ENCODE measurements at regions not wholly inside any gene's neighbourhood (a gene's known extent, or its start where the extent isn't known, plus 50 kb on each side); places are given as distances from the start of the nearest gene placed in this dataset.

DNA sequence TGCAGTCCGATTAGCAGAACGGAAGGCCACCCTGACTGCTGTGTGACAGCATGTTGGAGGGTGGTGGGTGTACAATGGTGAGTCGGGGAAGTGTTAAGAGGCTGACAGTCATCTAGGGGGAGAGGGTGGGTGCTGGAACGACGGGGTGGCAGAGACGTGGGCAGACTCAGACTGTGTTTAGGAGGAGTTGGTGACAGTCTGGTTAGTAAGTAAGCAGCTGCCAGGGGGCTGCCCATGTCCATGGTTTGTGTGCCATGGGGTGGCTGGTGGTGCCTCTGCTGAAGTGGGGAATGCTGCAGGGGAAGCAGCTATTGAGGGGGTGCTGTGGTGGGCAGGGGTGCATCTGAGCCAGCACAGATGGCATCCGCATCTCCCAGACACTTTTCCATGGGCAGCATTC is 51.3 kb upstream of the BOD1 start:
- ATAC-seq, result no peak

DNA sequence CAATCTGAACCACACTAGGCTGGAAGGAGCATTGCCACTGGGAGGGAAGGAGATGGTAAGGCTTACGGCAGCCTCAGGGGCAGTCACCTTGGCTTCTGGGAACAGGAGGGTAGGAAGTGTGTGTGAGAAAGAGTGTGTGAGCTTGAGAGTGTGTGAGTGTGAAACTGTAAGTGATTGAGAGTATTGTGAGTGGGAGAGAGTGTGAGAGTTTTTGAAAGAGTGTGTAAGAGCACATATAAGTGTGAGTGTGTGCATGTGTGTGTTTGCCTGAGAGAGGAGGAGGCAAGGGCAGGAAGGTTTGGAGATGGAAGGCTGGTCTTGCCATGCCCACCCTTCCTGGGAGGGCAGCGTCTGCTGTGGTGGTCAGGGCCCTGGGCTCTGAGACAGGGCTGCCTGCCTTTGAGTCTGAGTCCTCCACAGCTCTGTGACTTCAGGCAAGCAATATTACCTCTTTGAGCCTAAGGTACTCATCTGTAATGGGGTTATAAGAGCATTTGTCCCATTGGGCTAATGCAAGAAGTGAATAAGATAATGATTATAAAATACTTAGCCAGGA is 51.9 kb upstream of the BOD1 start:
- no peak overlapping the region for H3K27ac Mint-ChIP-seq

More for the DNA sequence above, 51.3 kb upstream of the BOD1 start:
- H3K27ac Mint-ChIP-seq, result no peak overlapping the region
- DNase-seq, result no peak
- H3K27me3 Mint-ChIP-seq, result no peaks in the 10 kb centered on the region
- no peaks in the 10 kb centered on the region for H3K4me1 Mint-ChIP-seq
- no peak overlapping the region for H3K4me3 Mint-ChIP-seq
- no peaks in the 10 kb centered on the region for H3K9me3 Mint-ChIP-seq

DNA sequence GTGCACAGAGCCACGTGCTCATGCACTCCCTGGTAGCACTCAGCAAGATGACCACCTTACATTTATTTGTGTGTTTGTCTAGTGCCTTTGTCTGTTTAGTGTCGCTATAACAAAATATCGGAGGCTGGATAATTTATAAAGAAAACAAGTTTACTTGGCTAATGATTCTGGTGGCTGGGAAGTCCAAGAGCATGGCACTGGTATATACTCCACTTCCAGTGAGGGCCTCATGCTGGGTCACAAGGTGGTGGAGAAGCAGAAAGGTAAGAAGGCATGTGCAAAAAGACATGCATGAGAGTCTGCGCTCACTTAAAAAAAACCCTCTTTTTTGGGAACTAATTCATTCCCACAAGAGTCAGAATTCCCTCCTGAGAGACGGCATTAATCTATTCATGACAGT is 52.5 kb upstream of the BOD1 start:
- Mint-ChIP-seq H3K27me3 (no peaks in the 10 kb centered on the region), H3K9me3 (no peaks in the 10 kb centered on the region), H3K4me1 (no peaks in the 10 kb centered on the region), H3K4me3 (no peak overlapping the region), H3K27ac (no peak overlapping the region)
- ATAC-seq (no peak), DNase-seq (no peak)

More for the DNA sequence above, 51.9 kb upstream of the BOD1 start:
- no peaks in the 10 kb centered on the region for H3K9me3 Mint-ChIP-seq
- H3K4me3 Mint-ChIP-seq, result no peak overlapping the region
- no peaks in the 10 kb centered on the region for H3K27me3 Mint-ChIP-seq
- no peaks in the 10 kb centered on the region for H3K4me1 Mint-ChIP-seq
- ATAC-seq, result peak; percentile 15
- DNase-seq, result no peak

DNA sequence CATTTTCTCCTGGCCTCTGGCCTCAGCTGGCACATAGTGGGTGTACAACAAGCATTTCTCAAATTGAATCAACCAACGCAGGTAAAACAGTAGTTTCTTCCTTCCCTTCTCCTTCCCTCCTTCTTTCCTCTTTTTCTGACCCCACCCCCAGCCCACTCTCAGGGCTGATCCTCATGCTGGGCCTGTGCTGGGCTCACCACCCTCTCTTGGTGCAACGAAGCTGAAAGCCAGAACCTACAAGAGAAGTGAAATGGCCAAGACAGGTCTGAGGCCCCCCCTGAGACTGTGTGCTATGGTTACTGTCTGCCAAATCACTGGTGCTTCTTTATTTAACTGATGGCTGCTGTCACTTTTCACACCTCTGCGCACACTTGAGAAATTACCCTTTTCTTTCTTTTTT is 53.0 kb upstream of the BOD1 start:
- Mint-ChIP-seq H3K9me3 (peaks cover 0 to 4% of the 10 kb centered on the region in 2 donors), H3K27me3 (no peaks in the 10 kb centered on the region), H3K27ac (no peak overlapping the region), H3K4me1 (no peaks in the 10 kb centered on the region), H3K4me3 (no peak overlapping the region)
- ATAC-seq (no peak), DNase-seq (no peak)

DNA sequence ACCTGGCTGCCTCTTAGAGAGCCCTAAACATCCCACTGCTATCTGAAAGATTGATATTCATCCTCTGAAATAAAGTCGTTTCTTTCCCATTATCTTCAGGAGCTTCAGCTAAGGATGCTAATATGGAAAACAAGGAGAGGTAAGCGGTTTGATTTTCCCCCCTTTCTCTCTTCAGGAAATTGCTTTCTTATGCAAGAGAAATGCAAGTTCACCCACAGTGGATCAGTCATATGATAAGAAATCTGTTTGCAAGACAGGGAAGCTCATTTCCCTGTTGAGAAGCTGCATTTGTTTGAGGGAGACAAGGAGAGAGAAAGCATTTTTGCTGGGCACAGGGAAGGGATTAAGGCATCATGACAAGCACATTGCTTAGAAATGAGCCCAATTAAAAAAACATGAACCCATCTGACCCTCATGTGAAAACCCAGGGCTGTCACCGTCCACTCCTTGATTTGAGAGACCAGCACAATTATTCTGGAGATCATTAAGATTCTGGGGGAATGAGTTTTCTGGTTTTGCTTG is 53.7 kb upstream of the BOD1 start:
- Mint-ChIP-seq H3K27ac (no peak overlapping the region), H3K9me3 (peaks cover 0 to 4% of the 10 kb centered on the region in 2 donors), H3K27me3 (no peaks in the 10 kb centered on the region), H3K4me3 (no peak overlapping the region), H3K4me1 (no peaks in the 10 kb centered on the region)
- DNase-seq (no peak), ATAC-seq (no peak)

DNA sequence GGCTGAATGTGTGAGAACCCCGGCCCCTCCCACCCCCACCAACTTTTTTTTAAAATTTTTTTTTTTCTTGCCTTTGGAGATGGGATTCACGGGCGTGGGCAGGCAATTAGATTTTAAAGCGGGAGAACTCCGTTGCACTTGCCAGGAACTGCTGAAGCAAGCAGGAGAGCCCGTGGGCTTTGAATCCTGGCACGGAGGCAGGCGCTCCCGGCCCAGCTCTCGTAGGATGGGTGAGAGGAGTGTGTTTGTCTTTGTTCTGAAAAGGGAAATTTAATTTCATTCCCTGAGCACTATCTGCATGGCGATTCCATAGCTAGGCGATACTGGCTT is 54.3 kb upstream of the BOD1 start:
- no peaks in the 10 kb centered on the region for H3K4me1 Mint-ChIP-seq
- H3K9me3 Mint-ChIP-seq, result peaks cover 0 to 4% of the 10 kb centered on the region in 2 donors
- H3K27me3 Mint-ChIP-seq, result no peaks in the 10 kb centered on the region
- H3K4me3 Mint-ChIP-seq, result no peak overlapping the region
- no peak for ATAC-seq
- H3K27ac Mint-ChIP-seq, result no peak overlapping the region
- DNase-seq, result no peak

DNA sequence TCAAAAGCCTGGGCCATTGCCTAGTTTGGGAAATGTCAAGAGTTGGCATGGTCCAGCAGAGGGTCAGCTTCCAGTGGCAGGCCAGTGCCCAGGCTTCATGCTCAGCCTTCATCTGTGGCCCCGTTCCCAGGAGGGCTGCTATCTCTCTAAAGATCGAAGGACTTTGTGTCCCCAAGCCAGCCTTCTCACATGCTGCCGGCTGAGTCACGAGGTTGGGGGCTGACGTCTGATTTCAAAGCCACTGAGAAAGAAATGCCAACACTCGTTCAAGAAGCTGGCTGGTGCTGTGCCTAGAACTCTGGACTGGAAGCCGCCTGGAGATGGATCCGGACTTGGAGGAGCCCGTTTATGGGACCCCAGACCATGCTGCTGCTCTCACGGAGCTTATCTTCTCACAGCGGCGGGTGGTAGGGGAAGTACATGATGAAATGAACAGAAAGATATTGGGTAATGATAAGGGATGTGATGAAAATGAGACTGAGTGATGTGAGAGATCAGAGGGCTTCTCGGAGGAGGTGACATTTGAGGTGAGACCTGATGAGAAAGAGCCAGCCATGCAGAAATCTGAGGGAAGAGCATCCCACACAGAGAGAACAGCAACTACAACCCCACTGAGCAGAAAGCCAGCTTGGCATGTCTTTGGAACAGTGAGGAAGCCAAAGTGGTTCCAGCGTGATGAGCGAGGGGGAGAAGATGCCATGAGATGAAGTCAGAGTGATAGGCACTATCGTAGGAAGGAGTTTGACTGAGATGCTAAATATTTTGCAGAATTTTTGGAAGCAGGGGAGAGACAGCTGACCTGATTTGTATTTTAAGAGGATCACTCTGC is 54.9 kb upstream of the BOD1 start:
- ATAC-seq, result no peak
- H3K27ac Mint-ChIP-seq, result no peak overlapping the region
- DNase-seq, result no peak
- H3K4me3 Mint-ChIP-seq, result no peak overlapping the region
- no peaks in the 10 kb centered on the region for H3K27me3 Mint-ChIP-seq
- H3K9me3 Mint-ChIP-seq, result peaks cover 0 to 4% of the 10 kb centered on the region in 2 donors
- H3K4me1 Mint-ChIP-seq, result no peaks in the 10 kb centered on the region

DNA sequence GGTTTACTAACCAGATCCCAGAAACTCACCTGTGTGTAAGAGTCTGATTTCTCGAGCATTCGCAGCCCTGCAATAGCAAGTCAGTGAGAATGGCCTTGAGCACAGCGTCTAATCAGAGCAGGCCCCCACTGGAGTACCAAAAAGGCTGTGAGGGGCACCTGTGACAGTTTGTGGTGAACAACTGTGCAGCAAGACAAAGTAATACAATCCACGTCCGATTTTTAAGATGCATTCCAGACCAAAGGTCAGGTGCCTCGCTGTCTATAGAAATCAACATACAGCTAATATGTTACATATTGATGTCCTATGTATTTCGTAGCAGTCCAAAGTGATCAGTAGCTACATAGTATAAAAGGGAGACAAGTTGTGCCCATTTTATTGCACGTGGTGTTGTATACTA is 55.7 kb upstream of the BOD1 start:
- Mint-ChIP-seq H3K27ac (no peak overlapping the region), H3K4me3 (no peak overlapping the region), H3K4me1 (no peaks in the 10 kb centered on the region), H3K27me3 (no peaks in the 10 kb centered on the region), H3K9me3 (peaks cover 0 to 4% of the 10 kb centered on the region in 2 donors)
- no peak for DNase-seq
- ATAC-seq, result no peak

DNA sequence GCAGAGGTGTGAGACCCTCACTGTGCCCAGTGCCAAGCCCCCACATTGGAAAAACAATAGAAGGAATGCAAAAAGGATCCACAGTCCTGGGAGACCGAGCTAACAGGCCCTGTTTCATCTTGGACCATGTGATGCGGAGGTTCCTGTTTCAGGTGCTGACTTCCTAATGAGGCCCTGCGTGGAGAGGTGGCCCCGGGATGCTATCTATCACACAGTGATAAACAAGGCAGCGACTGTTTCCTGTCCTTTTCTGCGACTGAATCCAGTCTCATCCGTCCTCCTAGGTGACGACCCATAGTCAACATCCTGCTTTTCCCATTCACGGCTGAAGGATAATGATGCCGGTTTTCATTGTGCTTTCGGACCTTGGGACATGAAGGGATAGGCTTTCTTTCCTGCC is 56.4 kb upstream of the BOD1 start:
- ATAC-seq (no peak), DNase-seq (no peak)
- H3K4me1 Mint-ChIP-seq, result no peaks in the 10 kb centered on the region
- no peak overlapping the region for H3K4me3 Mint-ChIP-seq
- H3K9me3 Mint-ChIP-seq, result peaks cover 0 to 4% of the 10 kb centered on the region in 2 donors
- H3K27me3 Mint-ChIP-seq, result no peaks in the 10 kb centered on the region
- no peak overlapping the region for H3K27ac Mint-ChIP-seq

DNA sequence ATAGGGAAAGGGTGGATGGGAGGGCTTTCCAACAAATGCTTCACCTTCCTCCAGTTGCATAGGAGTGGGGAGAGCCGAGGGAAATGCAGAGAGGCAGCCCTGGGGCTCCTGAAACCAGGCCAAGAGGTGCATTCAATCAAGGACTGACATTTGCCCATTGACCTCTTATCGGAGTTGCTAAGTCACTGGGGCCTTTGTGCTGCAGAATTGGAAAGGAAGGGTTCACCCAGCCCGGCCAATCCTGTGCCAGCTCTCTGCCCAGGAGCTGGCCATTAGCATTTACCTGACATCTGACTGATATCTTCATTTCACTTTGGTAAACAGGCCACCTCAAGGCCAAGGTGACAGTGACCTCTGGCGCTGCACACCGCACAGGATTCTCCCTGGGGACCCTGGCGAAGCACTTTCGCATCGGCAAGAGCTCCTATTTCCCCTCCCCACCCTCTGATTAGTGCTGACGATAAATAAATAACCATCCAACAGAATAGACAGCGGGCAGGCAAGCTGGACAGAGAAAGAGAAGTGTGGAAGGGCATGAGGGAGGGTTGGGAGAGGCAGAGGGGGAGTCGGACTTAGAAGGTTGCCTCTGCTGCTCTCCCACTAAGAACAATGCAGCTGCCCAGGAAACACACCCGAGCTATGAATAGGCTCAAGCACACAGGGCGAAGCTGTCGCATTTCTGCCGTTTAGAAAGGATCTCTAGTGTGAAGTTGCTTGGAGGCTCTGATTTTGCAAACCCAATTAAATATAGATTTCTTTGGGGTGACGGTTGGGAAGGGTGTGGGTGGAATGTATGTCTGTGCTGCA is 57.0 kb upstream of the BOD1 start:
- H3K27ac Mint-ChIP-seq, result no peak overlapping the region
- no peak for DNase-seq
- H3K27me3 Mint-ChIP-seq, result no peaks in the 10 kb centered on the region
- H3K4me3 Mint-ChIP-seq, result no peak overlapping the region
- no peaks in the 10 kb centered on the region for H3K4me1 Mint-ChIP-seq
- no peak for ATAC-seq
- peaks cover 0 to 4% of the 10 kb centered on the region in 2 donors for H3K9me3 Mint-ChIP-seq

DNA sequence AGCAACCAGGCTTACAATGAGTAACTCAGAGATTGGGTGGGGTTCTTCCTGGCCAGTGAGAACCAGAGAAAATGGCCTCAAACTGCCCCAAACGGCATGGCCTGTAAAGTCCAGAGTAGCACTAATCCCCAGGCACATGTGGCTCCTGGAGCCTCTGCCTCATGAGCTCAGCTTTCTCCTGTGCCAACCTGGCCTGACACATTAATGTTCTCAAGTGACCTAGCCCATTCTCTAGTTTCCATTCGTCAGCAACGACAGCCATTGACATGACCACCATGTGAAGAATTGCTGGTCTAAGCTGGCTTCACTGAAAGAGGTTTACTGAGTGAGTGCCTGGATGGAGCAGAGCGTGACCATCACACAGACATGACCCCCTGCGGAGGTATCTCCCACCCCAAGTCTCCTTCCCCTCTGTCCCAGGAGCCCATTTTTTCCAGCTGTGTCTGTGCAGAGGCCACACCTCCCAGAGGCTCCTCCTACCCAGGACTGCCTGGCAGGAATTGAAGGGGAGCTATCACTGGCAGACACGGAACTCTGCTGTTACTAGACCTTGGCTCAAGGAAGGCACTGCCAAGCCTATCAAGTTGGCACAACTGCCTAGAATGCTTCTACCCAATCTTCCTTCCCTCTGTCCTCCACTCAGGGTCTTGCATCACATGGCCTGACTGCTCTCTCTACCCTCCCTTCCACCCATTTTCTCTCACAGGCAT is 59.0 kb upstream of the BOD1 start:
- Mint-ChIP-seq H3K9me3 (peaks cover 0 to 9% of the 10 kb centered on the region in 2 donors), H3K4me1 (peaks cover 2% of the 10 kb centered on the region), H3K4me3 (no peak overlapping the region), H3K27ac (no peak overlapping the region), H3K27me3 (no peaks in the 10 kb centered on the region)
- DNase-seq, result no peak
- ATAC-seq, result no peak

DNA sequence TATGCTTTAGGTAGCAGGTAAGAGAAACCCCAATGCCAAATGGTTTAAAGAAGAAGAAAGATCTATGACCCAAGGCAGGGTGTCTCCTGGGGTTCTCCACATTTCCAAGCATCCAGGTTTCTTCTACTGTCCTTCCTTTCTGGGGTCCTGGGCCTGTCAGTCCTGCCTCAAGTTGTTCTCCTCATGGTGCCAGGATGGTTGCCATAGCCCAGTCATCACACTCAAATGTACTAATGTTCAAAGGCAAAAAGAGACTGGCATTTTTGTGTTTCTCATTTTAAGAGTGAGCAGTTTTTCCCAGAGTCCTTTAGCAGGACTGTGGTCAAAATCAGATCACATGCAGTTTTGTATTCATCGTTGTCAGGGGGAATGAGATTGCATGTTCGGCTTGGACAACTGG is 59.9 kb upstream of the BOD1 start:
- H3K9me3 Mint-ChIP-seq, result peaks cover 0 to 9% of the 10 kb centered on the region in 2 donors
- H3K4me1 Mint-ChIP-seq, result peaks cover 8% of the 10 kb centered on the region
- ATAC-seq (no peak), DNase-seq (no peak)
- H3K27ac Mint-ChIP-seq, result no peak overlapping the region
- no peak overlapping the region for H3K4me3 Mint-ChIP-seq
- no peaks in the 10 kb centered on the region for H3K27me3 Mint-ChIP-seq

DNA sequence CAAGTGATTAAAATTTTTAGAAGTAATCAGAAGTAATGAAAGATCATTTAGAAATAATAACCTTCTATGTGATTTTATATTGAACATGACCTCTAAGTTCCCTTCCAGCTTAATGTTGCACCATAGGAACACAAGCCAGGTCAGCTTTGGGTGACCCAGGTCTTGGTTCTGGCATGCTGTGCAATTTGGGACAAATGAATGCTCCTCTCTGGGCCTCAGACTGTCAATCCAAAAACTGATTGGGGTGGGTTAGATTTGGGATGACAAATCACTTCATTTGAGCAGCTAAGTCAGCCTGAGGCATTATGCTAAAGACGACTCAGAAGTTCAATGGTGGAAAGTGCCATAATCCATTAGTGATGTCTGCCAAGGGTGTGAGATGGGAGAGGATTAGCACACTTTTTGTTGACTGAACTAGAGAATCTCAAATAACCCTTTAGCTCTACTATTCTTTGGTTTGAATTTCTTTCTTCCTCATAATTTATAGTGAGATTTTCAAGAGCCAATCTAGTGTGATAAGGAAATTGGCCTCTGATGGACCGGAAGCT is 60.7 kb upstream of the BOD1 start:
- Mint-ChIP-seq H3K27ac (no peak overlapping the region), H3K4me1 (peaks cover 13% of the 10 kb centered on the region), H3K4me3 (no peak overlapping the region), H3K27me3 (peaks cover 6% of the 10 kb centered on the region), H3K9me3 (peaks cover 0 to 9% of the 10 kb centered on the region in 2 donors)
- ATAC-seq (no peak), DNase-seq (no peak)

DNA sequence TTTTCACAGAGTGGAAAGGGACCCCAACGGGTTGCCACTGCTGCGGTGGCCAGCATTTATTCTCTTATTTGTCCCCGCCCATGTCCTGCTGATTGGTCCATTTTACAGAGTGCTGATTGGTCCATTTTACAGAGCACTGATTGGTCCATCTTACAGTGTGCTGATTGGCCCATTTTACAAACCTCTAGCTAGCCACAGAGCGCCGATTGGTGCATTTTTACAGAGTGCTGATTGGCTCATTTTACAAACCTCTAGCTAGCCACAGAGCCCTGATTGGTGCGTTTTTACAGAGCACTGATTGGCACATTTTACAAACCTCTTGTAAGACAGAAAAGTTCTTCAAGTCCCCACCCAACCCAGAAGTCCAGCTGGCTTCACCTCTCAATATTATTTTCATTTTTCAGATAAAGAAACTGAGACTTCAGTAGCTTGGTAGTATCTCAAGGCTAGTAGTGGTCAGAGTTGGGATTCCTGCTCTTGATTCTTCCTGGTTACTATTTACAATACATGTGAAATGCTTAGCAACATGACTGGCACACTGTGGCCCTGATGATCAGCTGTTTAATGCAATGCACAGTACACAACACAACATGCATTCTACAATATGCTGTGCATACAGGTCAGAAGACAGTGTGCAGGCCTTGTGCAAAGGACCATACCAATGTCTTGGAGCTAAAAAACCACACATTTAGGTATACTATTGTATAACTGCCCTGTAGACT is 63.6 kb upstream of the BOD1 start:
- H3K9me3 Mint-ChIP-seq, result peaks cover 0 to 5% of the 10 kb centered on the region in 2 donors
- H3K4me3 Mint-ChIP-seq, result no peak overlapping the region
- peaks cover 7% of the 10 kb centered on the region for H3K27me3 Mint-ChIP-seq
- ATAC-seq (no peak), DNase-seq (no peak)
- H3K4me1 Mint-ChIP-seq, result peaks cover 14% of the 10 kb centered on the region
- no peak overlapping the region for H3K27ac Mint-ChIP-seq

Data from stimulated activated naive CD8-positive, alpha-beta T cell treated with anti-CD3 and anti-CD28 coated beads, Interleukin-15, amount 100 ng/mL, for 72 hours (primary cell).